ENCODE measurements at regions not wholly inside any gene's neighbourhood (a gene's known extent, or its start where the extent isn't known, plus 50 kb on each side); places are given as distances from the start of the nearest gene placed in this dataset.
"Not testable (repeated sequence)": the region's sequence is repeated elsewhere in the genome, so short reads cannot be mapped to it uniquely, and the experiment has no call there.

DNA sequence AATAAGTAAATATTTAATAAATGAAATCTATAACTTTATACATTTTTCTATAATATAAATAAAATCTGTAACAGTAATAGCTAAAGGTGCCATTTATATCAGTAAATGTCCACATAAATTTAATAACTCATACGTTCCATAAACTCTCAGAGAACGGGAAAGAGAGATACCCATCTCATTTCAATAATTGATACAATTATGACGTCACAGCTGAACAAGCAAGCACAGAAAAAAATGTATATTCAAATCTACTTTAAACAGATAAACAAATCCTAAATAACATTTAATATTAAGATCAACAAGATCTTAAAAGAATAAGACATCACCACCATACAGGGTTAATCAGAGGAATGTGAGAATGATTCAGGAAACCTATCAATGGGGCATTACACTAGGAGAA lies 1136.5 kb downstream of the TBC1D22A start:
- no peak for DNase-seq

DNA sequence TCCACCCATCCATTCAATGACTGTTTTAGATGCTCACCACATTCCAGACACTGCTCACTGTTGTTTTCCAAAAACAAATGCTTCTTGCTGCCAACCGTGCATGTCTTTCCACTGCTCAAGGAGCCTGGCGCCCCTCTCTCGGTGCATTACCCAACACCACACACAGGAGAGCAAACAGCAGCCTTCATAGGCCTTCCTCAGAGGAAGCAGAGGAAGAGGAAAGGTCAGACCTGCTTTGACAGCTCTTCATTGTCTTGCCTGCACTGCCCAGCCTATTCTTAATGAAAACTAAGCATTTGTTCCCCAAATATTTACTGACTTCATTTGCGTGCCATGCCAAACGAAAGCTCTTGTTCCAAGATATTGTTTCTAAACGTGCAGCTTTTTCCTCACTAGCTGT lies 1129.2 kb downstream of the TBC1D22A start:
- no peak for DNase-seq

DNA sequence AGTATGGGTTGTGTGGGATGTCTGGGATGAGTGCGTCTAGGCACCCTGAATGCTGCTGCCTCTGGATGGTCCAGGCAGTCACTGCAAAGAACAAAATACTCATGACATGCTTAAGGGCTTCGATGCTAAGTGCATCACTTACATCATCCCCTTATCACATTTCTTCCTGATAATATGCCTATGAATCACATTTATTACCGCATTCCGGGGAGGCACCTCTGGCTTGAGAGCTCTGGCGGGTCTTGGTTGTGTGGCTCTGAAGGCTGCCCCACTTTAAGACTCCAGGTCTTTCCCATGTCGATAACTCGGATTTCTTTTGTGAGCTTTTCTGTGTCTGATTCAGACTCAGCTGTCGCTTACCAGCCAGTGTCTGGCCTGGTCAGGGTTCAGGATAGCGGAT lies 1126.4 kb downstream of the TBC1D22A start:
- no peak for DNase-seq

DNA sequence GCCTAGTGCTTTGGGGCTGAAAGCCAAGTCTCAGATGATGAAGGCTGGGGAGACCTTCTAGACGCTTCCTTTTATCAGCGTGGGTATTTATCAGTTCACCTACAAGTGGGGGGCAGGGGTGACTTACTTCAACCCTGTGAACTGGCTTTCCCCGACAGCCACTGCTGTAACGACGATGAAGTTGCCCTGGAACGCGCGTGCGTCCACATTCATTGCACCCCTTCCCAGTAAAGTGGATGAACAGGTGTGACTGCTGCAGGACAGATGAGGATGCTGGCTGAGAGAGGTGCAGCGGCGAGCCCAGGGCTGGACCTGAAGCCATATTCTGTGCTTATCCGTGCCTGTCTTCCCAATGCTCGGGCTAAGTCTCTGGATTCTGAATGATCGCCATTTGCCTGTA lies 1122.3 kb downstream of the TBC1D22A start:
- DNase-seq: no peak

DNA sequence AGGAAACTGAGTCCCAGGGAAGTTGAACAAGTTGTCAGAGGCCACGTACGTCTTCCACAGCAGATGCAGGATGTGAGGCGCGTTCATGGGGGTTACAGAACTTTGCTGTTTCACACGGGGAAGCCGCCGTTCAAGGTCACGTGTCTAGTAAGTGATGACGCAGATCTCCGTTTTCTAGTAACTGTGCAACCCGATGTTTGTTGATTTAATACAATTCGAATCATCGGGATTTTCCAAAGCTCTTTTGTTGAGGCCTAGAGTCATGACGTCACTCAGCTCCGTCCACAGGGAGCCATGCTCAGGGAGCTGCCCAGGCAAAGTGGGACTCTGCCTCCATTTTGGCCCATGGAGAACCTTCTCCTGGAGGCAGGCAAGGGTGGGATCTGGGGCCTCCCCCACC lies 1121.8 kb downstream of the TBC1D22A start:
- no peak for DNase-seq

DNA sequence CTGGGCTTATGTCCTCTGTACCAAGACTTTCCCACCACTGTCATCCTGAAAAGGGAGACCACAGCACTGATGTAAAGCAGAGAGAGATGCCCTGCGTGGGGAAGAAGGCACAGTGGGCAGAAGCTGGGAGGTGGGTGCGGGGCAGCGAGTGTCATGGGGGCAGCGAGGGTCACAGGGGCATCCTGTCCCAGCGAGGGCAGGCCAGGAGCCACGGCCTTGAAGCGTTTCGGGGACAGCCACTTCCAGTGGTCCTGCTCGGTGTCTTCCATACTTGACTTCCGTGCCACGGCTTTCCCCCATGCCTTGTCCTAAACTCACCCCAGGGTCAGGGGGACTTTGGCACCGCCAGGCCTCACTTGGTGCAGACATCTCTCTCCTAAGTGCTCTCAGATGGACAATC lies 1121.3 kb downstream of the TBC1D22A start:
- no peak for DNase-seq

DNA sequence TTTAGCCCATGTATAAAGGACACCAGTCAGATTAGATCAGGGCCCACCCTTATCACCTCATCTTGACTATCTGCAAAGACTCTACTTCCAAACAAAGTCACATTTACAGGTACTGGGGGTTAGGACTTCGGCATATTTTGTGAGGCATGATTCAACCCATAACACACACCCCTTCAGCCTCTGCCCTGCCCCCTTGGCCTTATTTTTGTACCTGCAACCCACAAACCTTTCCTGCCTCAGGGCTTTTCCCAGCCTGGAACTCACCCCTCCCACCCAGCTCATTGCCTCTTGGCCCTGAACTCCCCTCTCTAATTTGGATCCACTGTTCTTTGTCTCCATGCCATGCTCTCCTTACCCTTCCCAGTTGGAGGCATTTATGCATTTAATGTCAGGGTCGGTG lies 1116.9 kb downstream of the TBC1D22A start:
- DNase-seq: no peak

DNA sequence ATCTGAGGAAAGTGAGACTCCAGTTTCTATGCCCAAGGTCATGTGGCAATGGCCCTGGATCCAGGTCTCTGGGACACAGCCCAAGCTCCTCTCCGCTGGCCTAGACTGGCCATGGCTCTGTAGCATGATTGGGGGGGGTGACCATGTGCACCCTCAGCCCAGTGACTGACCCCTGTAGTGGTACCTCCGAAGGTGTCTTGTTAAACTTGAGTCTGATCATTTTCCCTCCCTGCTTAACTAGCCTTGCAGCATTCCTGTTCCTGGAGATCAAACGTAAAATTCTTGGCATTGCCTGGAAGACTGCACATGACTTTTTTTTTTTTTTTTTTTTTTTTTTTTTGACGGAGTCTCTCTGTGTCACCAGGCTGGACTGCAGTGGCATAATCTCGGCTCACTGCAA lies 1116.0 kb downstream of the TBC1D22A start:
- DNase-seq: no peak

DNA sequence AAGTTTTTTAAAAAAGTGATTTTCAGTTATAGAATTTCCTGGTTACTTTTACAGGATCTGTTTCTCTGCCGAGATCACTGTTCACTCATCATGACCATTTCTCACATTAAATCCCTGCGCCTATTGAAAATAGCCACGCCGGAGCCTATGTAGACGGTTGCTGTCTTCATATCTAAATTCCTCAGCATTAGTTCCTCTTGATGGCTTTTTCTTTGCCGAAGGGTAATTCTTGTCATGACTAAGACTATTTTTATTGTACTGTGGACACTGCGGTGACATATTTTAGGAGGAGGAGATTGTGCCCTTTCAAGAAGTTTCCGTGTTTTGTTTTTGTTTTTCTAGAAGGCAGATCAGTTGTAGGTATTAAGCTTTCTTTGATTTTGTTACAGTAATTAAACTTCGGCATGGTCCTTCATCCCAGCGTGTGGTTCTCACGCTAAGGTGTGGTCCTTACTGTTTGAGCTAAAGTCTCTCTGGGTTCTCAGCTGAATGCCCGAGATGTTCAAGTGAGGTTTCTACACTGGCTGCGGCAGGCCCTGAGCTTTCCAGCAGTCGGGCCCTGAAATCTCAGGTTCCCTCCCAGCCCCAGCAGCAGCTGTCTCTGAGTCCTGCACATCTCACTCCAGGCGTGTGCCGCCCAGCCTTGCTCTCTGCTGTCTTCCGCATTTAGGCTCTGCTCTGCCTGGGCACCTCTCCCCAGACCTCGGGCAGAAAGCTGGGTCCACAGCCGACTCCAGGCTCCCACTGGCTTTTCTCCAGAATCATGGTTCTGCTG lies 1110.5 kb downstream of the TBC1D22A start:
- DNase-seq: no peak

DNA sequence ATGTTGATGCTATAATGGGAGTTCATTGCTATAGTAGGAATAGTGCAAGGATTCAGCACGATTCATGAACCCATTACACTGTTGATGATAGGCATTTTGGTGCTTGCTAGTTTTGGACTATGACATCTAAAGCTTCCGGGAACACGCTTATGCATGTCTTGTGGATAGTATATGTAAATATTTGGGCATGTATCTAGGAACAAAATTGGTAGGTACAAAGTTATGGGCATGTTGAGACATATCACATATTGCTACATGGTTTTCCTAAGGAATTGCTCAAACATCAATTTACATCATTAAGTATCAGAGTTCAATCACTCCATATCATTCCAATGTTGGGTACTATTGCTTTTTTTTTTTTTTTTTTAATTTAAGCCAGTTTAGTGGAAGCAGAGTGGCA lies 1103.2 kb downstream of the TBC1D22A start:
- DNase-seq: no peak

DNA sequence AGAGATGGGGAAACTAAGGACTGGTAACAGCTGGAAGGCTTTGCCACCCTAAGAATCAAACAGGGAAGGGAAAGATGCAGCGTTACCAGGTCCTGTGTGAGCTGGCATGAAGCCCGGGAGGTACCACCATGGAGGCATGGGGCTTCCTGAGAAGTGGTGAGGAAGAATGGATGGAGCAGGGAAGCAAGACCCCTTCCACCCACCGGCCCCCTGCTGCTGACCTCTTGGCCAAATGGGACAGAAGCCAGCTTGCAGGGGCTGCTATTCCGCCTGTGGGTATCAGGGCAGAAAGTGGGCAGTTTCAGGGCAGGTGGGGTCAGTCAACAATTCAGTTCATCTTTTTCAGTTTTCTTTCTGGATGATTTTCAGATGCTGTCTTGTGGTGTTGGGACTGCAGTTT lies 1099.9 kb downstream of the TBC1D22A start:
- no peak for DNase-seq

DNA sequence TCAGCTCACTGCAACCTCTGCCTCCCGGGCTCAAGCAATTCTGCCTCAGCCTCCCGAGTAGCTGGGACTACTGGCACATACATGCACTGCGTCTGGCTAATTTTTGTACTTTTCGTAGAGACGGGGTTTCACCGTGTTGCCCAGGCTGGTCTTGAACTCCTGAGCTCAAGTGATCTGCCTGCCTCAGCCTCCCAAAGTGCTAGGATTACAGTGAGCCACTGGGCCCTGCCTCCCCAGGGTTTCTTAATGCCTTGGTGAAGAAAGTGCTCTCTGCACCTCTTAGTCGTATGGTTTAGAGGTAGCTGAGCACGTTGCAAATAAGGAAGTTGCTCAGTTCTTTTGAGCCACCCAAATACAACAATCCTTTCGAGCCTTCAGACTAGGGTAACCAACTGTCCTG lies 1098.5 kb downstream of the TBC1D22A start:
- not testable (repeated sequence) for DNase-seq

DNA sequence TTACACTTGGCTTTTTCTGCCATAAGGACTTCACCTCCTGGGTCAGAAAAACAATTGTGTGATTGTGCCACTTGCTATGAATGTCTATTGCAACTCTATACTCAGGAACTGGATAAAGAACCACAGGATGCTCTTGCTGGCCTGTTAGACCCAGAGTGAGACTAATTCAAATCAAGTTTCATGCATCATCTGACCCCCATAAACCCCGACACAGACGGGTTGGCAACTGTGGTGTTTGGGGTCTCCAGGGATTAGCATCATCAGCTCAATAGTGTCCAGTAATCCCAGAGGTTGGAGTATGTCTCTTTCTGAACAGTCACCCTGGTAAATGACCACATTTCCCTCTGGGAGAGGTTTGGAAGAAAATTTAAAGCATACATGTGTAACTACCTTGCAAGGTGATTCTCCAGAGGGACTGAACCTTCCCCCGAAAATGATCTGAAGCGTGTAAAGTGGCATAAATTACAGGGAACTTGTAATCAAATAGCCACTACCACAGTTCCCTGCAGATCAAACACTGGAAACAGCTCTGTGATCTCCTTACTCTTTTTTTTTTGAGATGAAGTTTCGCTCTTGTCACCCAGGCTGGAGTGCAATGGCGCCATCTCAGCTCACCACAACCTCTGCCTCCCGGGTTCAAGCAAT lies 1097.6 kb downstream of the TBC1D22A start:
- DNase-seq: no peak

DNA sequence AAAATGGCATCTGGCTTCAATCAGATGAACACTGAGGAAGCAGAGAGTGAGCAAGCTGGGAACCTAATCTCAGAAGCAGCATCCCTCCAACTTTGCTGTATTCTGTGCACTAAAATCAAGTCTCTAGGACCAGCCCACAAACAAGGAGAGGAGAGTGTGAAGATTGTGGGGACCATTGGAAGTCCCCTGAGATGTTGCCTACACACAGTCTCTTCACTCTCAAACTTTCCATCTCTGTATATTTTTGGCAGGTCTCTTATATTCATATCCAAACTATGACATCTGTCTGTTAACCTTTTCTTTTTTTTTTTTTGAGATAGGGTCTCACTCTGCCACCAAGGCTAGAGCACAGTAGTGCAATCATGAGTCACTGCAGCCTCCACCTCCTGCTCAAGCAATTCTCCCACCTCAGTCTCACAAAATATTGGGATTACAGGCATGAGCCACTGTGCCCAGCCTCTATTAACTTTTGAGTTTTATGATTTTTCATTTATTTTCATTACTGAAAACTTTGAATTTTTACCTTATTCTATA lies 1096.4 kb downstream of the TBC1D22A start:
- DNase-seq: no peak

DNA sequence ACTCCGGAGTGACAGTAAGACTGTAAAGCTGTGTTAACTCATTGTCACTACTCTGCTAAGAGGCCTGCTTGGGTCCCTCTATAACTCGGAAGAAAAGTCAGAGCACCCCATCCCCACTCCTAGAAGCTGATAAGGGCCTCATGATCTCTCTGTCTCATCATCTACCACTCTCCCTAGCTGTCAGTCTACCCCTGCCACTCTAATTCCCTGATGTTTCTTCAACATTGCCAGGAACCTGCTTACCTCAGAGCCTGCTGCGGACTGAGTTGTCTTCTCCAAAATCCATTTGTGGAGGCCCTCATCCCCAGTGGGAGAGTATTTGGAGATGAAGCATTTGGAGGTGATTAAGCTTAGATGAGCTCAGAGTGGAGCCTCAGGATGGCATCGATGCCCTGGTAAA lies 1092.2 kb downstream of the TBC1D22A start:
- DNase-seq: no peak

DNA sequence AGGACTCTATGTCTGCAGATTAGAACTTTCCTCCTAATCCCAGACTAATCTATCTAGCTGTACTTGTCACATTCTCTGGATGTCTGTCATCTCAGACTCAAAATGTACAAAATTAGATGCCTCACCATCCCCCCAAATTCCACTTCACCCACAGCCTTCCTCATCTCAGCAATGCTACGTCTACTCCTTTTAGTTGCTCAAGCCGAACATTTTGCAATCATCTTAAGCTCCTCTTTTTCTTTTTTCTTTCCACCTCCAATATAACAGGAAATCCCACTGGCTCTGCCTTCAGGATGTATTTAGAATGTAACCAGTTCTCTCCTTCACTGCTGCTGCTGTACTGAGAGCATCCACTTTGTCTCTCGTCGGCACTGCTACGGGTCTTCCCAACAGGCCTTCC lies 1091.8 kb downstream of the TBC1D22A start:
- DNase-seq: no peak

DNA sequence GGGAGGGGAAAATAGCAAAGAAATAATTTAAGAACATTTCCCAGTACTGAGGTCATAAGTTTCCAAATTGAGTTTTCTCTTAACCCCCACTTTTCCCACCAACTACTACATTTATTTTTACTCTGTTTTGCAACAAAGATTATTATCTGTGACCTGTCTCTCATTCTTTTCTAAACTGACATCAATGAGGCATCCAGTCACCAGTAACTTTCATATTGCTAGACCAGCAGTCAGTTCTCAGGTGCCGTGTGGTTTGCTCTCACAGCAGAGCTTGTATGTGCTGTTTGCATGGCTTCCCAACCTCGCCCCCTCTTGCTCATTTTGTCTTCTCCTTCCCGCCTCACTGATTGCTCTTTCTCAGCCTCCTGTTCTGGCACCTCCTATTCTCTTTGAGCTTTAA lies 1091.3 kb downstream of the TBC1D22A start:
- DNase-seq: no peak

DNA sequence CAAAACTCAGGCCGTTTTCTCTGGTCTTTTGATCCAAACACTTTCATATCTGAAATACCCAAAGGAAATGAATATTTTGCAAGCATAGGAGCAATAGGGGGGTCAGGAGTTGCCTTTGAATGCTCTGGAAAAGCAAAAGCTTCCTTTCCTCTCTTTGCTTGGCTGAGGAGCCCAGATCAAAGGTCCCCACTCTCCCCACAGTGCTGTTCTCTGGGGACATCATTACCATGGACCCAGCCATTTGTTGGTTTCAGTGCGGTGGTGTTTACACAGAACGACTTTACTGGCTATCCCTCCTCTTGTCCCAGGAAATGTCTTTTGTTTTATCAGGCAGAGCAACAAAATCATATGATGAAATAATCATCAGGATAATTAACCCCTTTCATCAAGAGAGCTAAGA lies 1089.1 kb downstream of the TBC1D22A start:
- no peak for DNase-seq

DNA sequence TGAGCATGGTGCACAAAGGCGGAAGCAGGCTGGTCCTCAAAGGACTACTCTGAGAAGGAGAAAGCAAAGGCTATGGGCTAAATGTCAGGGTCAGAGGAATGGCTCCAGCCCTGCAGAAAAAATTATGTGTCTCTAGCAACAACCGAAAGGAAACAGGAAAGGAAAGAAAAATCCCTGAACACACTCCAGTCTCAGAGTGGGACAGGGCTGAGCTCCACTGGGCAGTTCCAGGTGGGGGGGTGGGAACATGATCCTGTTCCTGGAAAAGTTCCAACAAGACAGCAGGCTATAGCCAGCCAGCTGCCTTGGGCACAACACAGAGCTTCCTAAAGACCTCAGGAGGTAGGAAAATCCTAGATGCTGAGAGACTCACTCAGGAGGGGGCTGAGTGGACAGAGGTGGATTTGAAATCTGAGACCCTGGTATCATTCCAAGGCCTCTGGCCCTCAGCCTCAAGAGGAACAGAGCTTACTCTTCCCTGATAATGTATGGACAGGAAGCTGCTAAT lies 1088.2 kb downstream of the TBC1D22A start:
- DNase-seq: no peak

DNA sequence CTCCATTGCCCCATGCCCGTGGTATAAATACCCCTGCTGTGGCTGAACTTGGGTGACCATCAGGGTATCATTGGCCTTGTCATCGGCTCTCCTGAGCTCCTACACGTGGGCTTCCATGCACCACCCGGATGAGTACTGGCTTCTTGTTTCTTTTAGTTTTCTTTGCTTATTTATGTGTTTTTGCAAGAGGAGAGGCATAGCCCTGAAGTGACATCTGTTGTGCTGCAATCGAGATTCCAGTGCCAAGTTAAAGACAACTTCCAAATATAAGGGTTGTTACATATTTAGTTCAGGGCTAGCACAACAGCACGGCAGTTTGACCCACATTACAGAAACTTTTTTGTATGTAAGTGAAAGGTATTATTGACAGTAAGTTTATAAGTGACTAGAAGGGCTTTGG lies 1087.1 kb downstream of the TBC1D22A start:
- DNase-seq: no peak

DNA sequence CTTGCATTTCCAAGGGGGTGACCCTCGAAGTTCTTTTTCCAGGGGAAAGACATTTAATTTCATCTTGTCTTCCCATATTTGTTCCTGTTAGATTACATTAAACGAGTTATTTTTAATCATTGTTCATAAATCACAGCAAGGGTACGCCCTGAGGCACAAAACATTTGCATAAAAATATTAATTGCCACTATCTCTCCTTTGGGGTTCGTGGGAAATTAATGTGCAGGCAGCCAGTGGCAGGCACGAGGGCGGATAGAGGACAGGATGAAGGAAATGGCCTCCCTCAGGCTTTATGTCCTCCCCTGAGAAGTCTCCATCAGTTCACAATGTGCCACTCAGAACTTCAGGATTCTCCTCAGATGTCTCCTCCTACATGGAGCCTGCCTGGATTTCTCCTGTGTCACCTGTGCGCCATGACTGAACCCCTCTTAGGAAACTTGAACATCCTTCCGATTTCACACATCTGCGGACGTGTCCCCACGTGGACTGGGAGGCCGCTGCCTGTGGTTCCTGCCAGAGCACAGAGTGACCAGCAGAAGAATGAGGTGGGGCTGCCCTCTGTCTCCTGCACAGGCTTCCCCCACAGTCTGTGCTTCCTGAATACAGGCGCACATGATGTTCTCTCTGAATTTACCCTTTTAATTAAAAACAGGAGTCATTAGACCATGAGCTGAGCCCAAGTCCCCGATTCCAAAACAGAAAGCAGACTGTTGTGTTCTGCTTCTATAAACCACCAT lies 1085.9 kb downstream of the TBC1D22A start:
- DNase-seq: no peak

Data from amygdala (tissue), 56 donors.